ENCODE measurements at regions not wholly inside any gene's neighbourhood (a gene's known extent, or its start where the extent isn't known, plus 50 kb on each side); places are given as distances from the start of the nearest gene placed in this dataset.

DNA sequence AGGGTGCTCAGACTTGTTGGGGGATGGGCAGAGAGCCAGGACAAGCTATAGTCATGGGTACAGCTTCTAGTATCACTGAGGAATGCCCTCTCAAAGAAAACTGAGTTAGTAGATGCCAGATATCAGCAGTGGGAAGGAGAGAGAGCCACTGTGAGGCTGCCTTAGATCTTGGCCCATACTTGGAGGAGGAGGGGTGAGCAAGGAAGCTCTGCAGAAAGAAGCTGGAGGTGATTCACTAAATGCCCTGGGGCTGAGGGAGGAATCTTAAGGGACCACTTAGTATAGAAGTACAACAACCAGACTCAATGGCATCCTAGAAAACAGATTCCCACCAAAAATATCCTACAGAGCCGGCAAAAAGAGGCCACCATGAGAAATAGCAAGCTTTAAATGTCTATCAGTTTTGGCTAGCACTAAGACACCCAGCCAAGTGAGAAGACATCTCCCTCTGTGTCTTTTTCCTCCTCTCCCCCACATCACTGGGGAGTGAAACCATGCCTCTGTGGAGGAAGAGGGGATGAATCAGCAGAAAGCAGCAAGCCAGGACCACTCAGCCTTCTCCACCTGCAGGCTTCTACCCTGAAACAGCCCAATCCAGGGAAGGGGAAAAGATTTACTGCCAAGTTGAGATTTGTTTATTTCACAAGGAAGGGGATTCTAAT lies 282.5 kb upstream of the STT3B start:
- no peak for DNase-seq (ENCODE audit: low read depth, low spot score)
- no peak overlapping the region for H3K4me3 ChIP-seq (ENCODE audit: low read length)

DNA sequence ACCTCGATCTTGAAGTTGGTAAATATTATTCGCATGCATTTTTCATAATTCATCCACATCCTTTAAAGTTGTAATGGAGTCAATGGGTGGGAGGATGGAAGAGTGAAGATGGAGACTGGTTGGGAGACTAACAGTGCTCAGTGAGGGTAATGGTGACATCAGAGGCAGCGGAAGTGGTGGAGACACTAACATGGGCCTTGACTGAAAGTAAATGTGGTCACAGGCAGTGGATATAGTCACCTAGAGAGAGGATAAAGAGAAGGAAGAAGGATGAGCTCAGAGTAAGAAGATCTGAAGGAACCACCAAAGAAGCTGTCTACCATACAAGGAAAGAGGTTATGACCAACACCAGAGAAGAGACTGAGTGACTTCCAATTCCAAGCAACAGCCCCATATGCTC lies 281.6 kb upstream of the STT3B start:
- DNase-seq (ENCODE audit: low read depth, low spot score) = peak; percentile 70
- H3K4me3 ChIP-seq (ENCODE audit: low read length) = no peak overlapping the region

DNA sequence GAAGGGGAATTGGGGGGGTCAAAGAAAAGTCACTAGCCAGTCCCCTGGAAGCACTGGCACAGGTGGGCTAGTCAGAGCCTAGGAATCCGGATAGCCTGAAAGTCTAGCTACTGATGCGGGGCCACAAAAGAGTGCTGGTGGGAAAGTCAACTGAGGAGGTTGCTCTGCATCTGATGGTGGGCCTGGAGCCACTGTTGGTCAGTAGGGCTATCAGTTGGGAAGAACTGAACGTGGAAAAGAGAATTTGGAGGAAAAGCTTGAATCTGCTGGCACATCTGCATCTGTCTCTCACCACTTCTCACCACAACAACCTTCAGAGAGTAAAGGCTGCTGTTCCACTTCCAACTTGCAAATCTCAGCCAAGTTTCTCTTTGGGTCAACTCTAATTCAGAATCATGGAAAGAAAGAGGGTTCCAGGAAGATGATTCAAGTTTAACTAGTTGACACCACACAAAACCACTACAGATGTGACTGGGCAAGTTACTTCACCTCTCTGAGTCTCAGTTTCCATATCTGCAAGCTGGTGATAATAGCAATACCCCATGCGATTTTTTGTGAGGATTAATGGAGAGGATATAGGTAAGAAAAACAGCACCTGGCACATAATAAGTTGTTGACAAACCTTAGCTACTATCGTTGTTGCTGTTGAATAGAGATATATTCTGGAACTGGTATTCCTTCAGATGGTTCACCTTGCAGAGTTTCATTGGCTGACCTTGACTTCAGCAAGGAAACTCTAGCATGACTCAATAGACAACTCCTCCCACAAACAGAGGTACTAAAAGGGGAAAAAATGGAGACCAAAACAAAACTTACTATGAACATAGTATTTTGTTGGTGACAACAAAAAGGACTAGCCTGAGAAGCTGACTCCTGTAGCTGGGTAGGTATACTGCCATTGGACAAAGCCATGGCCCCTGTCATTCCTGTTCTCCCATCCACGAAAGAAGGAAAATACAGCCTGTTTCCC lies 280.2 kb upstream of the STT3B start:
- no peak for DNase-seq (ENCODE audit: low read depth, low spot score)

GRCh38 chr3:31253782-31254181 lies 278.9 kb upstream of the STT3B start:
- no peak for DNase-seq (ENCODE audit: low read depth, low spot score)
- H3K4me3 ChIP-seq (ENCODE audit: low read length) = no peak overlapping the region

More for the DNA sequence above, 280.2 kb upstream of the STT3B start:
- H3K4me3 ChIP-seq (ENCODE audit: low read length) = no peak overlapping the region

GRCh38 chr3:31254483-31254882 lies 278.2 kb upstream of the STT3B start:
- no peak for DNase-seq (ENCODE audit: low read depth, low spot score)
- H3K4me3 ChIP-seq (ENCODE audit: low read length) = no peak overlapping the region

DNA sequence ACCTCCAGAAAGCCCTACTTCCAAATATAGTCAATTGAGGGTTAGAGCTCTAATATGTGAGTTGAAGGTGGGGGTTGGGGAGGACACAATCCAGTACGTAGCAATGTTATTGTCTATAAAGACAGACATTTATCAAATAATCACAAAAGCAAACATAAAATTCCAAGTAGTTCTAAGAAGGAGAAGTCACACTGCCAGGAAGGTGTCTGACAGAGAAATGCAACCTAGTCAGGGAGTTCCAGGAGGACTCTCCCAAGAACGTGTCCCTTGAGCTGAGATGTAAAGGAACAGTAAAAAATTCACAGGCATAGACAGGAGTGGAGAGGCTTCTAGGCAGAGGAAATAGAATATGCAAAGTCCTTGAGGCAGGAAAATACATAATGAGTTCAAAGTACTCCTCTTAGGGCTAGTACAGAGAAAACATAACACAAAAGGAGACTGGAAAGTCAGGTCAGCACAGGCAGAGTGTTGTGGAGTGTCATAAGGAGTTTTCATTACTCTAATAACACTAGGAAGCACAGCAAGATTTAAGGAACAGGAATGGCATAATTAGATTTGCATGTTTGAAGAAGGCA lies 277.6 kb upstream of the STT3B start:
- no peak overlapping the region for H3K4me3 ChIP-seq (ENCODE audit: low read length)
- DNase-seq (ENCODE audit: low read depth, low spot score) = no peak

DNA sequence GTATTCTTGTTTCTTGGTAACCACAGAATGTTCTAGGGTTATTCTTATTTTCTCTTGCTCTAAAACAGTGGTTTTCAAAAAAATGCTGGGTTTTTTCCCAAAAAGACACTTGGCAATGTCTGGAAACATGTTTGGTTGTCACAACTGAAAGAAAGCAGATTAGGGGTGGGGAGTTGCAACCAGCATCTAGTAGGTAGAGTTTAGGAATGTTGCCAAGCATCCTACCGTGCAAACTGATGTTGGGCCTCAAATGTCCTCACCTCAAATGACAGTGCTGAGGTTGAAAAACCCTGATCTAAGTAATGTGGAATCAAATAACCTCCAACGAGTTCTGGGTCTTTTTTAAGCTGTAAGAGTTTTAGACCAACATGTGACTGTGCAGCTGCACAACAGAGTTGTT lies 270.5 kb upstream of the STT3B start:
- DNase-seq (ENCODE audit: low read depth, low spot score) = peak; percentile 46
- H3K4me3 ChIP-seq (ENCODE audit: low read length) = no peak overlapping the region

- DNase-seq (ENCODE audit: low read depth, low spot score) = no peak
- H3K4me3 ChIP-seq (ENCODE audit: low read length) = no peak overlapping the region
Observed at GRCh38 chr3:31263897-31264296, 268.8 kb upstream of the STT3B start.

- no peak overlapping the region for H3K4me3 ChIP-seq (ENCODE audit: low read length)
- no peak for DNase-seq (ENCODE audit: low read depth, low spot score)
Observed at GRCh38 chr3:31265646-31266428, 266.9 kb upstream of the STT3B start.

DNA sequence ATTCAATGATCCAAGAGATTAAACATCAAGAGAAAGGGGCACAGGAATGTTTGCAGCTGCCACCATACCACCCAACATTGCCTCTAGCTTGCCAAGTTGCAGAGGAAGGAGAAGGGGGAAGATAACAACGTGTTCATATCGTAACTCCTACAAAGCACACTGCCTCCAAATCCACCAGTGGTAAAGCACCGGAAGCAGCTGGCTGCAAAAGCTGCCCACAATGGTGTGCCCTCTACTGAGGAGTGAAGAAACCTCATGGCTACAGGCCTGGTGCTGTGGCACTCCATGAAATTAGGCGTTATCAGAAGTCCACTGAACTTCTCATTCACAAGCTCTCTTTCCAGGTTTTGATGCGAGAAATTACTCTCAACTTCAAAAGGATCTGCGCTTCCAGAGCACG lies 263.9 kb upstream of the STT3B start:
- H3K4me3 ChIP-seq (ENCODE audit: low read length) = no peak overlapping the region
- peak; percentile 91 for DNase-seq (ENCODE audit: low read depth, low spot score)

- no peak overlapping the region for H3K4me3 ChIP-seq (ENCODE audit: low read length)
- DNase-seq (ENCODE audit: low read depth, low spot score) = no peak
Observed at GRCh38 chr3:31270010-31270409, 262.7 kb upstream of the STT3B start.

DNA sequence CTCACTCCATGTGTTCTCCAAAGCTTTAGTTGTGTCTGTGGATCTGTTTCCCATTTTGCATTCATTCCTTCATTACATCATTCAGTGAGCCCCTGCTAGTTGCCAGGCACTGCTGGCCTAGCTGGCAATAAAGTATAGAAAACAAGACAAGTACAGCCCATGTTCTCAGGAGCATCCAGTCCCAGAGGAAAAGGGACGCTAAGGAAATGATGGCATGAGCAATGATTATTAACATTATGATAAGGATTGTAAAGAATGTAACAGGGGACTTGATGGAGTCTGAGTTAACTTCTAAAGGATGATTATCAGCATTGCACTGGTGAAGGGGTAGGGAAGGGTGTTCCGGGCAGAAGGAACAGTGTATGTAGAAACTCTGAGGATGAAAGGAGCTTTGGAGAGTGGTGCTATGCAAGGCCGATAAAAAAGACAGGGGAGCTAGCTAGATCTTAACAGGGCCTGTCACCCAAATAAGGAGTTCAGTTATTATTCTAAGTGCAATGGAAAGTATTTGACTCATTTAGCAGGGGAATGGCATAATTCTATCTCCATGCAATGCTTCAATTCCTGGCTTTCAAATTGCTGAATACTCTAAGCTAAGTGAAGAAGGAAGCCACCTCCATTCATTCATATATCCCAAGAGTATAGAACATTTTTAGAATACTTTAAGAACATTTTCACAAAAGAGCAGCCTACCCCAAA lies 258.2 kb upstream of the STT3B start:
- no peak for DNase-seq (ENCODE audit: low read depth, low spot score)
- H3K4me3 ChIP-seq (ENCODE audit: low read length) = no peak overlapping the region

- no peak for DNase-seq (ENCODE audit: low read depth, low spot score)
- no peak overlapping the region for H3K4me3 ChIP-seq (ENCODE audit: low read length)
Observed at GRCh38 chr3:31275038-31275572, 257.6 kb upstream of the STT3B start.

GRCh38 chr3:31275583-31275982 lies 257.1 kb upstream of the STT3B start:
- H3K4me3 ChIP-seq (ENCODE audit: low read length) = no peak overlapping the region
- DNase-seq (ENCODE audit: low read depth, low spot score) = no peak

DNA sequence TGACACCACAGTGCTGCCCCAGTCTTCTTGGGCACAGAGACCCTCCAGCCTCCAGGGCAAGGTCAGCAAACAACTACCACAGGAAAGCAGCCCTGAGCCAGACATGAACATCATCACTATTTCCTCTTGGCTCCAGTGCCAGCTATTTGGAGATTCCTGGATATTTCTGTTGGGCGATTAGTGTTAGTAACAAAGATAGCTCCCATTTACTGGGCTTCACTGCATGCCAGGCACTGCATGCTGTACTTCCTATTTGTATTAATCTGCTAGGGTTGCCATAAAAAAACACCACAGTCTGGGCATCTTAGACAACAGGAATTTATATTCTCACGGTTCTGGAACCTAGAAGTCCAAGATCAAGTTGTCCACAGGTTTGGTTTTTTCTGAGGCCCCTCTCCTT lies 255.1 kb upstream of the STT3B start:
- no peak overlapping the region for H3K4me3 ChIP-seq (ENCODE audit: low read length)
- no peak for DNase-seq (ENCODE audit: low read depth, low spot score)

DNA sequence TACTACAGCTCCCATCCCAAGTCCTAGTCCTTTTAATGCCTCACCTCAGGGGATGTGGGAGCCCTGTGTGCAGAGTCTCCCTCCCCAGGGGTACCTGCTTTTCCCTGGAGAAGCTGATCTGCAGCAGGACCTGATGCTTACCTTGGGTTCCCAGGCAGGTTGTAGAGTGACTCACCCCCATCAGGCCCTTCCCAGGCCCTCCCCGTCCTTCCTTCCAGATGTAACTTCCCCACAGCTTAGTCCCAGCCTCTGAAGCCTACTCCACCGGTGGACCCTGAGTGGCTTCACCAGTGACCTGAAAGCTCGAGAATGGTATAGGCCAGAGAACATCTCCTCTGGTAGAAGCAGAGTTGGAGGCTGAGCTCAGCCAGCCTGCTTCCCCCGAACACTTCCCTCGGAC lies 254.2 kb upstream of the STT3B start:
- H3K4me3 ChIP-seq (ENCODE audit: low read length) = no peak overlapping the region

GRCh38 chr3:31284776-31285175 lies 247.9 kb upstream of the STT3B start:
- DNase-seq (ENCODE audit: low read depth, low spot score) = no peak
- no peak overlapping the region for H3K4me3 ChIP-seq (ENCODE audit: low read length)

More for the DNA sequence above, 254.2 kb upstream of the STT3B start:
- DNase-seq (ENCODE audit: low read depth, low spot score) = no peak

DNA sequence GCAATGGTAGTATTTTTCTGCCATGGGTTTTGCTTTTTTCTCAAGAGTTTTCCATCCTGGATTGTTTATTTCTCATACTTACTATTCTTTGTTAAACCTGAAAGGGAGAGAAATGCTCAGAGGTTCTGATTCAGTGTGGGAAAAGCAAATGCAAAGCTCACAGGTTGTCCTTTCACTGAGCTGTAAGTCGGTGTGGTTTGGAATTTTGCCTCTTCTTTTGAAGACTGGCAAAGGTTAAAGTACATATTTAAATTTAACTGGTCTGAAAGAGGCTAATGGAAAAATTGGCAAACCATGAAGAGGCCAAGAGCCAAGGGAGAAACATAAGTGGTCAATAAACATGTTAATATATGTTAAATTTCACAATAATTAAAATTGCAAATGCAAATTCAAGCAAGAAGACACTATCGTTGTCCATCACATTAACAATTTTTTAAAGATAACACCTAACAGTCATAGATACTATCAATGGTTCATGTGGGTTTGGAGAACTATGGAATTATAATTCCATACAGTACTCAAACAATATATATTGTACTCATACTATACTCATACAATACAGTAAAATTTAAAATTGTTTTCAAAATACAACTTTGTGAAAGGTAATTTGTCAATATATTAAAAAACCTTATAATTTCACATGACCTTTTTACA lies 246.8 kb upstream of the STT3B start:
- H3K4me3 ChIP-seq (ENCODE audit: low read length) = no peak overlapping the region
- DNase-seq (ENCODE audit: low read depth, low spot score) = no peak
